Smooth muscle cell (in vitro differentiated cells): ENCODE measurements at regions not wholly inside any gene's neighbourhood (a gene's known extent, or its start where the extent isn't known, plus 50 kb on each side); places are given as distances from the start of the nearest gene placed in this dataset.

Experiments used
- DNase-seq: peaks from one replicate; lab custom pipeline; 2025; ENCODE audit not compliant: unreplicated experiment; lab: John Stamatoyannopoulos, UW
- H2AFZ ChIP-seq: fragments of 200-600 bp; sonication (generic); 2 replicates; pipeline ENCODE4 v1.6.0; 2016; ENCODE audit warnings: antibody characterized with exemption, low read depth, mild to moderate bottlenecking
- H3F3A ChIP-seq: fragments of 200-600 bp; sonication (generic); 2 replicates; pipeline ENCODE4 v1.6.0; 2017; ENCODE audit warnings: antibody characterized with exemption, low read depth
- H3K27ac ChIP-seq: fragments of 200-600 bp; sonication (generic); 2 replicates; pipeline ENCODE4 v1.5.1; 2016; ENCODE audit warnings: low read depth, mild to moderate bottlenecking
- H3K27me3 ChIP-seq: fragments of 200-600 bp; sonication (generic); 2 replicates; pipeline ENCODE4 v1.6.1; 2016; ENCODE audit warnings: low read depth, mild to moderate bottlenecking
- H3K36me3 ChIP-seq: fragments of 200-600 bp; sonication (generic); 2 replicates; pipeline ENCODE4 v1.5.1; 2016; ENCODE audit warnings: low read depth
- H3K4me1 ChIP-seq: fragments of 200-600 bp; sonication (generic); 2 replicates; pipeline ENCODE4 v1.5.1; 2016; ENCODE audit warnings: low read depth
- H3K4me2 ChIP-seq: fragments of 200-600 bp; sonication (generic); 2 replicates; pipeline ENCODE4 v1.6.0; 2016; ENCODE audit warnings: mild to moderate bottlenecking
- H3K4me3 ChIP-seq: fragments of 200-600 bp; sonication (generic); 2 replicates; pipeline ENCODE4 v1.5.1; 2016; ENCODE audit warnings: mild to moderate bottlenecking
- H3K79me2 ChIP-seq: fragments of 200-600 bp; sonication (generic); 2 replicates; pipeline ENCODE4 v1.6.0; 2016; ENCODE audit warnings: low read depth, mild to moderate bottlenecking
- H3K9ac ChIP-seq: fragments of 200-600 bp; sonication (generic); 2 replicates; pipeline ENCODE4 v1.6.0; 2016; ENCODE audit warnings: low read depth
- H3K9me3 ChIP-seq: fragments of 200-600 bp; sonication (generic); replicated peaks from 2 replicates; pipeline ENCODE4 v1.5.1; 2016; ENCODE audit warnings: low read depth
- H4K20me1 ChIP-seq: fragments of 200-600 bp; sonication (generic); 2 replicates; pipeline ENCODE4 v1.6.0; 2016; ENCODE audit warnings: low read depth
- WGBS: methylation state at CpG from one replicate; pipeline ENCODE4 v1.1.7; 2016; ENCODE audit warnings: low lambda C conversion rate; 5-methylcytosine and 5-hydroxymethylcytosine counted together
- TF ChIP-seq, protein P1 (sequence below): fragments of 200-600 bp; sonication (generic); IDR thresholded peaks from 2 replicates; pipeline ENCODE4 v1.5.1; 2017; ENCODE audit warnings: borderline replicate concordance, mild to moderate bottlenecking, antibody characterized with exemption; ENCODE audit not compliant: insufficient read depth, poor library complexity, severe bottlenecking

DNA sequence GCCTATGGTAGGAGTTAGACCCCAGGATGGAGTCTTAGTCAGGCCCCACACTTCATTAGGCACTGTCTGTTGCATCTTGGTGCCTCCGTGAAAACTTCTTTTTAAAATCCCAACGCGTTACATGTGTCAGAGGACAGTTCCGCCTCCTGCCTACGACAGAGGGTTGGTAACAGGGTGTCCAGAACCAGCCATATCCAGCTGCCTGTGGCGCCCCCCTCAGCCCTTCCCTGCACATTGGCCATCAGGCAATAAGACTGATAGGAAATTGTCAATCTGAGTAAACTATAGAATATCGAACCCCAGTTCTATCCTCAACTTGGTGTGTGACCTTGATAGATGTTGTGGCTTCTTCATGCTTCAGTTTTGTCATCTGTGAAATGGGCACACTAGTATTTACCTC, 108.6 kb upstream of the CSF3R start:
- Histone ChIP-seq H4K20me1 (no peaks in the 10 kb centered on the region), H3K9ac (no peak overlapping the region), H3K4me2 (no peak overlapping the region), H2AFZ (no peak overlapping the region), H3K4me1 (no peaks in the 10 kb centered on the region), H3F3A (no peaks in the 10 kb centered on the region), H3K27ac (no peak overlapping the region), H3K79me2 (no peaks in the 10 kb centered on the region), H3K27me3 (peaks cover 20% of the 10 kb centered on the region), H3K36me3 (no peaks in the 10 kb centered on the region), H3K4me3 (no peak overlapping the region), H3K9me3 (no peaks in the 10 kb centered on the region)
- TF ChIP-seq, protein P1, sequence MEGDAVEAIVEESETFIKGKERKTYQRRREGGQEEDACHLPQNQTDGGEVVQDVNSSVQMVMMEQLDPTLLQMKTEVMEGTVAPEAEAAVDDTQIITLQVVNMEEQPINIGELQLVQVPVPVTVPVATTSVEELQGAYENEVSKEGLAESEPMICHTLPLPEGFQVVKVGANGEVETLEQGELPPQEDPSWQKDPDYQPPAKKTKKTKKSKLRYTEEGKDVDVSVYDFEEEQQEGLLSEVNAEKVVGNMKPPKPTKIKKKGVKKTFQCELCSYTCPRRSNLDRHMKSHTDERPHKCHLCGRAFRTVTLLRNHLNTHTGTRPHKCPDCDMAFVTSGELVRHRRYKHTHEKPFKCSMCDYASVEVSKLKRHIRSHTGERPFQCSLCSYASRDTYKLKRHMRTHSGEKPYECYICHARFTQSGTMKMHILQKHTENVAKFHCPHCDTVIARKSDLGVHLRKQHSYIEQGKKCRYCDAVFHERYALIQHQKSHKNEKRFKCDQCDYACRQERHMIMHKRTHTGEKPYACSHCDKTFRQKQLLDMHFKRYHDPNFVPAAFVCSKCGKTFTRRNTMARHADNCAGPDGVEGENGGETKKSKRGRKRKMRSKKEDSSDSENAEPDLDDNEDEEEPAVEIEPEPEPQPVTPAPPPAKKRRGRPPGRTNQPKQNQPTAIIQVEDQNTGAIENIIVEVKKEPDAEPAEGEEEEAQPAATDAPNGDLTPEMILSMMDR, result no peak
- DNase-seq, result no peak
- 61% methylated on average over 7 of the region's 7 CpGs for WGBS

DNA sequence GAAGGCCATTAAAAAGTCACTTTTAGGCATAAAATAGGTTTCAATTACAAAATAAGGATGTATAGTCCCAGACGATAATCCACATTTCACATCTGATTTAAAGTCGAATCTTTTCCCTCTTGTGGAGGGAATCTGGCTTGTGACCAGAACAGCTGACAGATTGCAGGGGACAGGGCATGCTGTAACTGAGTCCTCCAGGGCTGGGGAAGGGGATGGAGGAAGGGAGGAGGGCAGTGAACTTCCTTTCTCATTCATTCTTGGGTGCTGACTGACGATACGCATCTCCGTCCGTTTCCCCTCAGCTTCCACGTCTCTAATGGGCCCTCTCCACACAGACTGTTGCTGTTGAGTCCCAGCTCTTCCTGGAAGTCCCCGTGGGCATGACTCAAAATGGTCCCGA, 108.1 kb upstream of the CSF3R start:
- DNase-seq, result no peak
- Histone ChIP-seq H3K4me3 (no peak overlapping the region), H4K20me1 (no peaks in the 10 kb centered on the region), H3K36me3 (no peaks in the 10 kb centered on the region), H3K27ac (no peak overlapping the region), H3K27me3 (peaks cover 25% of the 10 kb centered on the region), H3K4me1 (no peaks in the 10 kb centered on the region), H3K9me3 (no peaks in the 10 kb centered on the region), H2AFZ (no peak overlapping the region), H3K9ac (no peak overlapping the region), H3F3A (no peaks in the 10 kb centered on the region), H3K79me2 (no peaks in the 10 kb centered on the region), H3K4me2 (no peak overlapping the region)
- 51% methylated on average over 9 of the region's 9 CpGs for WGBS
- TF ChIP-seq, protein P1, result no peak

DNA sequence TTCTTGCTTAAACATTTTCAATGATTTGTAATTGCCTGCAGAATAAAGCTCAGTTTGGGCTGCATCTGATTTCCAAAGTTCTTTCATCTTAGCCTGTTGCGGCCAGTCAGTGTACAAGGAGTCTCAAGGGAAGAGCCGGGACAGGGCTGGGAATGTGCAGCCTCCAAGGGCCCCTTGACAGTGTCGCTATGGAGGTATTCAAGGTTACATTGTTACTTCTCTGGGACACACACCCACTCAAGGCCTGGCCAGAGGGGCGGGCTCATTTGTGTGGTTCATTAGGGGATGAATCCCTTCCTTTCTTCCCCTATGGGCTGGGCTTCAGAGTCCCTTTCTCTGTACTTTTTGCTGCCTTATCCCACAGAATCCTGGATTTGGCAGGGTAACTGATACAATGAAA, 107.6 kb upstream of the CSF3R start:
- H3K79me2 ChIP-seq, result no peaks in the 10 kb centered on the region
- no peak overlapping the region for H3K4me2 ChIP-seq
- no peaks in the 10 kb centered on the region for H3F3A ChIP-seq
- H3K4me1 ChIP-seq, result no peaks in the 10 kb centered on the region
- TF ChIP-seq, protein P1, result no peak
- DNase-seq, result no peak
- peaks cover 26% of the 10 kb centered on the region for H3K27me3 ChIP-seq
- no peak overlapping the region for H2AFZ ChIP-seq
- H3K9ac ChIP-seq, result no peak overlapping the region
- 81% methylated on average over 4 of the region's 4 CpGs for WGBS
- H4K20me1 ChIP-seq, result no peaks in the 10 kb centered on the region
- no peaks in the 10 kb centered on the region for H3K9me3 ChIP-seq
- no peak overlapping the region for H3K27ac ChIP-seq
- no peak overlapping the region for H3K4me3 ChIP-seq
- no peaks in the 10 kb centered on the region for H3K36me3 ChIP-seq

DNA sequence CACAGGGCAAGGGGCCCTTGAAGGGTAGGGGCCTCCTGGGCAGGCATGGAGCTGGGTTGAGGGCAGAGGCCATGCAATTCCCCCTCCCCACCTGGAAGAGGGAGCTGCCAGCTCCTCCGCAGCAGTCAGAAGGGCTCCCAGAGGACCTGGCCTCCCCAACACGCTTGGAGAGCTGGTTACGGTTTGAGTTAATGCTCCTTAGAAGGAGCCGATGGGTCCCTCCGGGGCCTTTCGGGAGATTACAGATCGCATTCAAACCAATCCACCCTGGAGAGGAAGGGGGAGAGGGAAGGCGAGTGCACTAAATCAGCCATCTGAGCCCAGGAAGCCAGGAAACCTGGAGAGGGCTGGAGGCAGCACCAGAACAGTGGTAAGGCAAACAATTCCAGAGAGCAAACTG, 106.3 kb upstream of the CSF3R start:
- TF ChIP-seq, protein P1, result no peak
- Histone ChIP-seq H3F3A (no peaks in the 10 kb centered on the region), H3K27me3 (peaks cover 32% of the 10 kb centered on the region), H3K36me3 (no peaks in the 10 kb centered on the region), H4K20me1 (no peaks in the 10 kb centered on the region), H3K9ac (no peak overlapping the region), H2AFZ (no peak overlapping the region), H3K27ac (no peak overlapping the region), H3K79me2 (no peaks in the 10 kb centered on the region), H3K9me3 (no peaks in the 10 kb centered on the region), H3K4me3 (no peak overlapping the region), H3K4me1 (no peaks in the 10 kb centered on the region), H3K4me2 (no peak overlapping the region)
- WGBS, result 80% methylated on average over 8 of the region's 8 CpGs
- DNase-seq, result no peak
